H1 (cell line): ENCODE measurements at regions not wholly inside any gene's neighbourhood (a gene's known extent, or its start where the extent isn't known, plus 50 kb on each side); places are given as distances from the start of the nearest gene placed in this dataset.

Experiments used
- CTCF ChIA-PET: fragments of 300-600 bp; sonication (Branson Sonifier 250); formaldehyde crosslinking; loops from one replicate; lab custom pipeline; 2021; ENCODE audit not compliant: partially characterized antibody; lab: Charles Lee
- POLR2A ChIA-PET: fragments of 300-600 bp; sonication (Branson Sonifier 250); formaldehyde crosslinking; loops from one replicate; lab custom pipeline; 2021; ENCODE audit warnings: inconsistent platforms; ENCODE audit not compliant: partially characterized antibody; lab: Charles Lee
- DNase-seq, 2 experiments: peaks; one replicate each; pipeline versions ENCODE4 v3.0.0 to v3.0.0-alpha.2; 2010 to 2022; ENCODE audit warnings: low spot score in 2 of 2, low read depth in 1 of 2, mixed read lengths in 1 of 2
- FAIRE-seq: peaks from 2 replicates; lab custom pipeline; 2011; peaks lifted over from hg19 to GRCh38; lab: Jason Lieb, UNC
- H2AFZ ChIP-seq: 2 replicates; pipeline ENCODE4 v1.8.1; 2012; ENCODE audit warnings: low read length, inconsistent platforms
- H2AK5ac ChIP-seq: 2 replicates; pipeline ENCODE4 v1.6.1; 2013; ENCODE audit warnings: low read depth, low read length
- H2BK120ac ChIP-seq: replicated peaks from 2 replicates; pipeline ENCODE3; 2013; ENCODE audit warnings: low read depth, low read length, inconsistent platforms
- H2BK12ac ChIP-seq: 2 replicates; pipeline ENCODE4 v1.6.1; 2013; ENCODE audit warnings: low read depth, low read length
- H2BK15ac ChIP-seq: 2 replicates; pipeline ENCODE4 v1.6.1; 2013; ENCODE audit warnings: low read length
- H2BK20ac ChIP-seq: 2 replicates; pipeline ENCODE4 v1.6.1; 2013; ENCODE audit warnings: low read length
- H2BK5ac ChIP-seq: 2 replicates; pipeline ENCODE4 v1.6.1; 2013; ENCODE audit warnings: low read depth, low read length
- H3K14ac ChIP-seq: 2 replicates; pipeline ENCODE4 v1.6.1; 2013; ENCODE audit warnings: inconsistent platforms; ENCODE audit not compliant: insufficient read length
- H3K18ac ChIP-seq: 2 replicates; pipeline ENCODE4 v1.6.1; 2013; ENCODE audit warnings: low read length; ENCODE audit errors: extremely low read depth
- H3K23ac ChIP-seq: 2 replicates; pipeline ENCODE4 v1.6.1; 2013; ENCODE audit warnings: inconsistent platforms; ENCODE audit not compliant: insufficient read length
- H3K23me2 ChIP-seq: 2 replicates; pipeline ENCODE4 v1.6.1; 2013; ENCODE audit warnings: low read depth, low read length
- H3K27ac ChIP-seq: 2 replicates; pipeline ENCODE4 v1.6.1; 2011; ENCODE audit warnings: low read depth, low read length, inconsistent platforms
- H3K27me3 ChIP-seq, 4 experiments: replicated peaks in 1 of 4; 1 replicate in 1 of 4; 2 replicates in 3 of 4; pipeline versions ENCODE4 v1.6.1 to v1.8.1; 2011 to 2013; ENCODE audit warnings: low read length in 3 of 4, mild to moderate bottlenecking in 3 of 4, inconsistent platforms in 2 of 4, mixed read lengths in 2 of 4, moderate library complexity in 1 of 4; ENCODE audit not compliant: control insufficient read depth in 3 of 4, insufficient read depth in 3 of 4; ENCODE audit errors: extremely low read depth in 1 of 4
- H3K36me3 ChIP-seq, 4 experiments: 2 replicates each; pipeline versions ENCODE4 v1.6.1 to v1.8.1; 2011 to 2013; ENCODE audit warnings: mild to moderate bottlenecking in 4 of 4, low read length in 3 of 4, moderate library complexity in 2 of 4, control low read depth in 1 of 4, inconsistent platforms in 1 of 4; ENCODE audit not compliant: insufficient read depth in 4 of 4, control insufficient read depth in 2 of 4
- H3K4ac ChIP-seq: replicated peaks from 2 replicates; pipeline ENCODE3; 2013; ENCODE audit warnings: low read length, low read depth, mixed read lengths, inconsistent platforms; ENCODE audit not compliant: insufficient read length
- H3K4me1 ChIP-seq, 4 experiments: replicated peaks in 1 of 4; 1 replicate in 1 of 4; 2 replicates in 3 of 4; pipeline versions ENCODE4 v1.6.1 to v1.8.1; 2011 to 2013; ENCODE audit warnings: low read length in 3 of 4, inconsistent platforms in 2 of 4, mixed read lengths in 1 of 4; ENCODE audit not compliant: insufficient read depth in 4 of 4, control insufficient read depth in 3 of 4
- H3K4me2 ChIP-seq, 2 experiments: 2 replicates each; pipeline versions ENCODE4 v1.6.1 to v1.8.1; 2011 to 2013; ENCODE audit warnings: low read depth in 2 of 2, low read length in 2 of 2, control low read depth in 1 of 2, inconsistent platforms in 1 of 2, mild to moderate bottlenecking in 1 of 2; ENCODE audit not compliant: insufficient read depth in 1 of 2
- H3K4me3 ChIP-seq, 4 experiments: fragments of 200-600, 300-600 bp in 1 of 4; sonication (generic), shearing (Covaris generic), sonication (Bioruptor Twin) in 1 of 4; 2 replicates each; pipeline versions ENCODE4 v1.5.1 to v1.8.1; 2011 to 2016; ENCODE audit warnings: low read length in 4 of 4, low read depth in 3 of 4, control low read depth in 2 of 4, inconsistent platforms in 2 of 4, mild to moderate bottlenecking in 2 of 4, mixed read lengths in 1 of 4, moderate library complexity in 1 of 4; ENCODE audit not compliant: insufficient read depth in 2 of 4; ENCODE audit errors: extremely low read depth in 1 of 4
- H3K56ac ChIP-seq: replicated peaks from 2 replicates; pipeline ENCODE3; 2013; ENCODE audit warnings: low read depth, mild to moderate bottlenecking, mixed read lengths, low read length, inconsistent platforms; ENCODE audit not compliant: insufficient read length
- H3K79me1 ChIP-seq: 2 replicates; pipeline ENCODE4 v1.6.1; 2013; ENCODE audit warnings: low read depth, low read length, control low read depth
- H3K79me2 ChIP-seq, 2 experiments: 2 replicates each; pipeline versions ENCODE4 v1.6.1 to v1.8.1; 2012 to 2013; ENCODE audit warnings: low read length in 2 of 2, mild to moderate bottlenecking in 2 of 2, inconsistent platforms in 1 of 2; ENCODE audit not compliant: insufficient read depth in 2 of 2, control insufficient read depth in 1 of 2
- H3K9ac ChIP-seq, 4 experiments: replicated peaks in 1 of 4; 1 replicate in 1 of 4; 2 replicates in 3 of 4; pipeline versions ENCODE4 v1.6.1 to v1.8.1; 2011 to 2013; ENCODE audit warnings: low read depth in 3 of 4, low read length in 3 of 4, control low read depth in 2 of 4, mild to moderate bottlenecking in 2 of 4, moderate library complexity in 2 of 4, inconsistent platforms in 1 of 4; ENCODE audit errors: extremely low read depth in 1 of 4
- H3K9me3 ChIP-seq, 2 experiments: 2 replicates each; pipeline versions ENCODE4 v1.6.1 to v1.8.1; 2012 to 2013; ENCODE audit warnings: mild to moderate bottlenecking in 2 of 2, moderate library complexity in 2 of 2, control low read depth in 1 of 2, inconsistent platforms in 1 of 2, low read depth in 1 of 2, low read length in 1 of 2, mixed read lengths in 1 of 2; ENCODE audit not compliant: insufficient read depth in 2 of 2
- H4K20me1 ChIP-seq, 2 experiments: replicated peaks in 1 of 2; 2 replicates each; pipeline versions ENCODE3 to v1.8.1; 2011 to 2013; ENCODE audit warnings: inconsistent platforms in 2 of 2, low read length in 2 of 2, mild to moderate bottlenecking in 1 of 2; ENCODE audit not compliant: insufficient read depth in 2 of 2, control insufficient read depth in 1 of 2
- H4K5ac ChIP-seq: 2 replicates; pipeline ENCODE4 v1.6.1; 2013; ENCODE audit warnings: low read length, low read depth, mixed read lengths, inconsistent platforms; ENCODE audit not compliant: insufficient read length
- H4K8ac ChIP-seq: 2 replicates; pipeline ENCODE4 v1.8.0; 2013; ENCODE audit warnings: mild to moderate bottlenecking, moderate library complexity, low read length, inconsistent platforms; ENCODE audit not compliant: insufficient read depth; ENCODE audit errors: extremely low read depth
- H4K91ac ChIP-seq: replicated peaks from 2 replicates; pipeline ENCODE3; 2013; ENCODE audit warnings: low read length, mixed read lengths, inconsistent platforms; ENCODE audit not compliant: insufficient read length
- BACH1 ChIP-seq: IDR thresholded peaks from 2 replicates; pipeline ENCODE4 v1.6.1; 2012; ENCODE audit warnings: low read length, improper control_type of control experiment
- JUN ChIP-seq: IDR thresholded peaks from 2 replicates; pipeline ENCODE4 v1.6.1; 2011; ENCODE audit warnings: low read depth, mild to moderate bottlenecking, improper control_type of control experiment, low read length
- RBBP5 ChIP-seq: IDR thresholded peaks from 2 replicates; pipeline ENCODE4 v1.7.1; 2012; ENCODE audit warnings: low read depth, mild to moderate bottlenecking, inconsistent platforms, low read length, moderate library complexity, borderline replicate concordance
- RNF2 ChIP-seq: fragments of 200-900, 300-1000 bp; sonication (generic); IDR thresholded peaks from 2 replicates; pipeline ENCODE4 v1.7.1; 2016; ENCODE audit warnings: borderline replicate concordance, low read depth, mild to moderate bottlenecking, antibody characterized with exemption, low read length; ENCODE audit not compliant: poor library complexity, severe bottlenecking; ENCODE audit errors: missing control alignments
- RXRA ChIP-seq: IDR thresholded peaks from 2 replicates; pipeline ENCODE4 v1.6.1; 2011; ENCODE audit warnings: low read depth, mild to moderate bottlenecking, low read length, moderate library complexity; ENCODE audit not compliant: insufficient read depth
- SIX5 ChIP-seq: IDR thresholded peaks from 2 replicates; pipeline ENCODE4 v1.6.1; 2011; ENCODE audit warnings: mild to moderate bottlenecking, low read depth, low read length
- TAF7 ChIP-seq: optimal IDR thresholded peaks from 2 replicates; pipeline ENCODE3; 2011; ENCODE audit warnings: low read depth, mild to moderate bottlenecking, inconsistent platforms, low read length, moderate library complexity, borderline replicate concordance
- TCF12 ChIP-seq: IDR thresholded peaks from 2 replicates; pipeline ENCODE4 v1.6.1; 2011; ENCODE audit warnings: low read depth, mild to moderate bottlenecking, low read length
- ZNF274 ChIP-seq: IDR thresholded peaks from 2 replicates; pipeline ENCODE4 v1.7.0; 2012; ENCODE audit warnings: low read length, borderline replicate concordance; ENCODE audit errors: extremely low read depth
- WGBS, 2 experiments: shearing (Covaris generic) in 1 of 2; methylation state at CpG; one replicate each; pipeline versions ENCODE4 v1.1.6 to v1.1.7; 2013 to 2015; ENCODE audit warnings: low lambda C conversion rate in 2 of 2, mixed read lengths in 2 of 2, inconsistent platforms in 1 of 2, low coverage in 1 of 2, missing lambda C conversion rate in 1 of 2; ENCODE audit not compliant: insufficient replicate concordance in 2 of 2, insufficient coverage in 1 of 2, insufficient read length in 1 of 2; ENCODE audit errors: extremely low coverage in 1 of 2, missing lambda C conversion rate in 1 of 2; 5-methylcytosine and 5-hydroxymethylcytosine counted together

GRCh38 chr4:179552131-179552530, 2109.9 kb upstream of the AGA start:
- no peak overlapping the region for H3K9ac ChIP-seq
- H2AK5ac ChIP-seq = no peak overlapping the region
- FAIRE-seq (no peak), DNase-seq (no peak)
- no peaks in the 10 kb centered on the region for H3K23me2 ChIP-seq
- H3K79me1 ChIP-seq = no peaks in the 10 kb centered on the region
- no peaks in the 10 kb centered on the region for H3K9me3 ChIP-seq
- 88% methylated on average over 2 of the region's 2 CpGs; no CpG with 5 or more reads in 1 of the 2 experiments for WGBS, 2 experiments
- H2BK20ac ChIP-seq = no peak overlapping the region
- H4K8ac ChIP-seq = no peak overlapping the region
- no peaks in the 10 kb centered on the region for H3K79me2 ChIP-seq
- H3K36me3 ChIP-seq = no peaks in the 10 kb centered on the region
- no peak overlapping the region for H3K23ac ChIP-seq
- H2BK120ac ChIP-seq = no peak overlapping the region
- no peak overlapping the region for H4K91ac ChIP-seq
- TF ChIP-seq BACH1 (no peak), TCF12 (no peak), TAF7 (no peak), JUN (no peak), SIX5 (no peak), RBBP5 (no peak), RXRA (no peak), RNF2 (no peak), ZNF274 (no peak)
- no peaks in the 10 kb centered on the region for H4K20me1 ChIP-seq
- H2BK5ac ChIP-seq = no peak overlapping the region
- H3K4ac ChIP-seq = no peak overlapping the region
- no peak overlapping the region for H3K18ac ChIP-seq
- no peak overlapping the region for H2AFZ ChIP-seq
- ChIA-PET CTCF (no interaction called here), POLR2A (no interaction called here)
- H3K27me3 ChIP-seq = no peaks in the 10 kb centered on the region
- no peaks in the 10 kb centered on the region for H3K4me1 ChIP-seq
- no peak overlapping the region for H3K56ac ChIP-seq
- H3K4me3 ChIP-seq = no peak overlapping the region
- H3K14ac ChIP-seq = no peak overlapping the region
- H2BK12ac ChIP-seq = no peak overlapping the region
- H4K5ac ChIP-seq = no peak overlapping the region
- no peak overlapping the region for H2BK15ac ChIP-seq
- no peak overlapping the region for H3K27ac ChIP-seq
- H3K4me2 ChIP-seq = no peak overlapping the region
